HepG2 (cell line): ENCODE measurements at regions not wholly inside any gene's neighbourhood (a gene's known extent, or its start where the extent isn't known, plus 50 kb on each side); places are given as distances from the start of the nearest gene placed in this dataset.
A peak's percentile ranks its signal among the peaks of the same experiment; 100 is the strongest.

Experiments used
- ATAC-seq: fragments of 200-7000 bp; cut with Tn5 transposase; 3 replicates; pipeline ENCODE4 v1.9.1; 2020; ENCODE audit warnings: mild to moderate bottlenecking, moderate library complexity
- BruUV-seq: library from RNA; stranded (reverse); fragments of 400-500 nt; replicated peaks from 2 replicates; lab custom pipeline; 2021; lab: Mats Ljungman, UMichigan
- CTCF ChIA-PET: fragments of 300-600 bp; formaldehyde crosslinking; extraction: SDS; loops from one replicate; lab custom pipeline; 2021; ENCODE audit warnings: low total read pairs, inconsistent platforms, low intra/inter-chr PET ratio; lab: Yijun Ruan, JAX
- POLR2A ChIA-PET: fragments of 350-600 bp; sonication (Branson Sonifier 250); formaldehyde crosslinking; loops from one replicate; lab custom pipeline; 2020; ENCODE audit warnings: antibody characterized with exemption, inconsistent platforms; lab: Yijun Ruan, JAX
- DNase-seq: peaks from one replicate; pipeline ENCODE4 v3.0.0-alpha.2; 2015; ENCODE audit warnings: low spot score
- FAIRE-seq: peaks from 3 replicates; lab custom pipeline; 2011; peaks lifted over from hg19 to GRCh38; lab: Jason Lieb, UNC
- H2AFZ ChIP-seq: one replicate; pipeline ENCODE4 v1.6.1; 2011; ENCODE audit warnings: low read length, inconsistent platforms
- H3K27ac ChIP-seq: fragments of 300-600 bp; 3 replicates; pipeline ENCODE4 v1.8.0; 2011; ENCODE audit warnings: mixed run types, mild to moderate bottlenecking, mixed read lengths, low read length, inconsistent platforms; ENCODE audit not compliant: insufficient read depth; ENCODE audit errors: extremely low read length
- H3K27me3 ChIP-seq, 2 experiments: fragments of 200-600 bp in 1 of 2; 2 replicates in 1 of 2; 3 replicates in 1 of 2; pipeline versions ENCODE4 v1.6.0 to v1.8.0; 2011; ENCODE audit warnings: low read length in 2 of 2, mild to moderate bottlenecking in 2 of 2, moderate library complexity in 2 of 2, inconsistent platforms in 1 of 2; ENCODE audit not compliant: insufficient read depth in 2 of 2, control insufficient read depth in 1 of 2
- H3K36me3 ChIP-seq, 2 experiments: fragments of 200-600 bp in 1 of 2; replicated peaks in 1 of 2; 2 replicates in 1 of 2; 3 replicates in 1 of 2; pipeline versions ENCODE4 v1.5.1 to v1.8.0; 2011; ENCODE audit warnings: low read length in 2 of 2, inconsistent platforms in 1 of 2; ENCODE audit not compliant: insufficient read depth in 2 of 2, control insufficient read depth in 1 of 2
- H3K4me1 ChIP-seq: 2 replicates; pipeline ENCODE4 v1.5.1; 2012; ENCODE audit warnings: low read length, inconsistent platforms; ENCODE audit not compliant: insufficient read depth
- H3K4me2 ChIP-seq: 2 replicates; pipeline ENCODE4 v1.6.0; 2011; ENCODE audit warnings: low read depth, low read length, inconsistent platforms
- H3K4me3 ChIP-seq, 3 experiments: fragments of 200-600 bp in 1 of 3; sonication (generic), shearing (Covaris generic) in 1 of 3; replicated peaks in 1 of 3; 2 replicates each; pipeline ENCODE4 v1.5.1; 2011 to 2016; ENCODE audit warnings: low read length in 3 of 3, inconsistent platforms in 2 of 3, low read depth in 2 of 3, mild to moderate bottlenecking in 2 of 3, control low read depth in 1 of 3, mixed read lengths in 1 of 3; ENCODE audit not compliant: insufficient read depth in 1 of 3
- H3K79me2 ChIP-seq: one replicate; pipeline ENCODE4 v1.6.1; 2011; ENCODE audit warnings: low read length, inconsistent platforms; ENCODE audit not compliant: insufficient read depth
- H3K9ac ChIP-seq: 2 replicates; pipeline ENCODE4 v1.6.0; 2011; ENCODE audit warnings: mild to moderate bottlenecking, low read depth, low read length, inconsistent platforms; ENCODE audit not compliant: insufficient read depth
- H3K9me3 ChIP-seq: 2 replicates; pipeline ENCODE4 v1.5.1; 2012; ENCODE audit warnings: mild to moderate bottlenecking, low read length
- H4K20me1 ChIP-seq: 2 replicates; pipeline ENCODE4 v1.6.0; 2011; ENCODE audit warnings: inconsistent platforms, mild to moderate bottlenecking, low read length, moderate library complexity; ENCODE audit not compliant: insufficient read depth
- ZNF615 ChIP-seq: sonication (generic); formaldehyde crosslinking; IDR thresholded peaks from 2 replicates; pipeline ENCODE4 v1.5.0; 2020; ENCODE audit warnings: mild to moderate bottlenecking, missing genetic modification reagents, borderline replicate concordance
- ZNF768 ChIP-seq: sonication (generic); formaldehyde crosslinking; IDR thresholded peaks from 2 replicates; pipeline ENCODE4 v1.4.0; 2020; ENCODE audit warnings: missing genetic modification reagents
- WGBS: methylation state at CpG from one replicate; pipeline ENCODE4 v1.1.6; 2017; ENCODE audit warnings: low lambda C conversion rate; 5-methylcytosine and 5-hydroxymethylcytosine counted together
- in situ Hi-C: cut with HindIII; loops from 2 replicates; pipeline ENCODE4 v1.10.0; 2017; ENCODE audit warnings: low pct_unique_long_range_greater_than_20kb; ENCODE audit not compliant: extremely low pct_ligation_motif_present
- intact Hi-C: fragments of 100-400 bp; cut with micrococcal nuclease; formaldehyde crosslinking; loops from one replicate; pipeline ENCODE4 v1.10.0; 2022; ENCODE audit not compliant: unreplicated experiment
- TF ChIP-seq, protein P1 (sequence below): IDR thresholded peaks from 2 replicates; pipeline ENCODE4 v1.6.1; 2016; ENCODE audit warnings: low read depth, borderline replicate concordance
- TF ChIP-seq, protein P2 (sequence below): sonication (generic); formaldehyde crosslinking; IDR thresholded peaks from 2 replicates; pipeline ENCODE4 v1.5.0; 2020; ENCODE audit warnings: mild to moderate bottlenecking, missing genetic modification reagents, borderline replicate concordance
- TF ChIP-seq, protein P3 (sequence below): sonication (generic); formaldehyde crosslinking; IDR thresholded peaks from 2 replicates; pipeline ENCODE4 v1.5.0; 2020; ENCODE audit warnings: missing genetic modification reagents

DNA sequence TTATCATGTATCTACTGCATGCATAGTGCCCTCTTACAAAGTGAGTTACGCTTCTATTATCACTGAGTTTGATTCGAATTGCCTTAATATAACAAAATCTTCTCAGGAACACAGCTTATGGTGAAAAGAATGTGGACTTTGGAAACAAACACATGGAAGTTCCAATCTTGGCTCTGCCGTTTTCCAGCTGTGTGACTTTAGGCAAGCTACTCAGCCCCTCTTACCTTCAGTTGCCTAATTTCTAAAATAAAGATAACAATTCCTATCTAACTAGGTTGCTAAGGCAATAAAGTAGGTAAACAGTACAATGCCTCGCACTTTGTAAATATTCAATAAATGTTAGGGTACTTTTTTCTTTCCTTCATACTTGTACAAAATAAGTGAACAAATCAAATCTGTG lies 104.0 kb upstream of the GRIA3 start:
- Histone ChIP-seq H3K36me3 (no peaks in the 10 kb centered on the region), H4K20me1 (no peaks in the 10 kb centered on the region), H3K27me3 (no peaks in the 10 kb centered on the region), H3K4me1 (peaks cover 37% of the 10 kb centered on the region), H3K4me3 (no peak overlapping the region), H3K4me2 (no peak overlapping the region), H3K9ac (no peak overlapping the region)
- ATAC-seq (no peak), FAIRE-seq (no peak), DNase-seq (no peak)
- in situ Hi-C loops (no loop called here), intact Hi-C loops (no loop called here)
- no TSS peak for BruUV-seq
- 41% methylated on average over 4 of the region's 4 CpGs for WGBS
- CTCF ChIA-PET: no interaction called here
- TF ChIP-seq, protein P1, sequence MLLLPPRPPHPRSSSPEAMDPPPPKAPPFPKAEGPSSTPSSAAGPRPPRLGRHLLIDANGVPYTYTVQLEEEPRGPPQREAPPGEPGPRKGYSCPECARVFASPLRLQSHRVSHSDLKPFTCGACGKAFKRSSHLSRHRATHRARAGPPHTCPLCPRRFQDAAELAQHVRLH (CRISPR knock-in tag): no peak
- TF ChIP-seq ZNF768 (CRISPR knock-in tag): peak; percentile 61; the same call in 1 of the 2 replicates
- TF ChIP-seq, all 625 proteins: peak for 1
- POLR2A ChIA-PET: no interaction called here
- Histone ChIP-seq H3K27ac (no peak overlapping the region), H3K9me3 (no peaks in the 10 kb centered on the region), H3K79me2 (no peaks in the 10 kb centered on the region), H2AFZ (no peak overlapping the region)

DNA sequence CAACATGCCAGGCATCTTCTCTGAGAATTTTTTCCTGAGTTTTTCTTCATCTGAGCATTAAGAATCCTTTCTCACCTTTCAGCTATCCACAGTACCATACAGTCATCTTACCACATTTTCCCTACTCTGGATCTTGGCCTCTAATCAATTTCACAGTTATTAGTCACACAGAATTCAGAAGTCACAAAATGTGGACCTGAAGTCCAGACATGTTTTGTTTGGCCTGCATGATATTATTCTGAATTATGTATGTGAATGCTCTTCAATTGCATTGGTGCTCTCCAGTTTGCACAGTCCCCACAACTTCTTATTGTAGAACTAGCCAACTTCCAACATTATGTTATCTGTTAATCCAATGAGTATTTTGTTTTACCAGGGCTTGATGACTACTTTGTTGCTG lies 102.3 kb upstream of the GRIA3 start:
- Histone ChIP-seq H3K27ac (no peak overlapping the region), H3K27me3 (no peaks in the 10 kb centered on the region), H3K79me2 (no peaks in the 10 kb centered on the region), H3K36me3 (no peaks in the 10 kb centered on the region), H3K4me3 (no peak overlapping the region), H3K9ac (no peak overlapping the region), H3K4me2 (no peak overlapping the region), H4K20me1 (no peaks in the 10 kb centered on the region), H2AFZ (no peak overlapping the region), H3K9me3 (no peaks in the 10 kb centered on the region), H3K4me1 (peaks cover 54% of the 10 kb centered on the region)
- CTCF ChIA-PET: no interaction called here
- FAIRE-seq (no peak), DNase-seq (no peak), ATAC-seq (no peak)
- in situ Hi-C loops (no loop called here), intact Hi-C loops (no loop called here)
- POLR2A ChIA-PET: no interaction called here
- no peak for TF ChIP-seq ZNF615 (CRISPR knock-in tag)
- TF ChIP-seq, protein P2, sequence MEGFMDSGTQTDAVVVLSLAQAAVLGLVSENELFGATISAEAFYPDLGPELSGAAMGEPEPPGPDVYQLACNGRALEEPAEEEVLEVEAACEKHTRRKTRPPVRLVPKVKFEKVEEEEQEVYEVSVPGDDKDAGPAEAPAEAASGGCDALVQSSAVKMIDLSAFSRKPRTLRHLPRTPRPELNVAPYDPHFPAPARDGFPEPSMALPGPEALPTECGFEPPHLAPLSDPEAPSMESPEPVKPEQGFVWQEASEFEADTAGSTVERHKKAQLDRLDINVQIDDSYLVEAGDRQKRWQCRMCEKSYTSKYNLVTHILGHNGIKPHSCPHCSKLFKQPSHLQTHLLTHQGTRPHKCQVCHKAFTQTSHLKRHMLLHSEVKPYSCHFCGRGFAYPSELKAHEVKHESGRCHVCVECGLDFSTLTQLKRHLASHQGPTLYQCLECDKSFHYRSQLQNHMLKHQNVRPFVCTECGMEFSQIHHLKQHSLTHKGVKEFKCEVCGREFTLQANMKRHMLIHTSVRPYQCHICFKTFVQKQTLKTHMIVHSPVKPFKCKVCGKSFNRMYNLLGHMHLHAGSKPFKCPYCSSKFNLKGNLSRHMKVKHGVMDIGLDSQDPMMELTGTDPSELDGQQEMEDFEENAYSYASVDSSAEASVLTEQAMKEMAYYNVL (CRISPR knock-in tag): no peak
- TF ChIP-seq, protein P3, sequence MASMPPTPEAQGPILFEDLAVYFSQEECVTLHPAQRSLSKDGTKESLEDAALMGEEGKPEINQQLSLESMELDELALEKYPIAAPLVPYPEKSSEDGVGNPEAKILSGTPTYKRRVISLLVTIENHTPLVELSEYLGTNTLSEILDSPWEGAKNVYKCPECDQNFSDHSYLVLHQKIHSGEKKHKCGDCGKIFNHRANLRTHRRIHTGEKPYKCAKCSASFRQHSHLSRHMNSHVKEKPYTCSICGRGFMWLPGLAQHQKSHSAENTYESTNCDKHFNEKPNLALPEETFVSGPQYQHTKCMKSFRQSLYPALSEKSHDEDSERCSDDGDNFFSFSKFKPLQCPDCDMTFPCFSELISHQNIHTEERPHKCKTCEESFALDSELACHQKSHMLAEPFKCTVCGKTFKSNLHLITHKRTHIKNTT (CRISPR knock-in tag): no peak
- no TSS peak for BruUV-seq
